Neural cell (in vitro differentiated cells): ENCODE measurements at regions not wholly inside any gene's neighbourhood (a gene's known extent, or its start where the extent isn't known, plus 50 kb on each side); places are given as distances from the start of the nearest gene placed in this dataset.
"Not testable (repeated sequence)": the region's sequence is repeated elsewhere in the genome, so short reads cannot be mapped to it uniquely, and the experiment has no call there.

ENCODE experiments used
- H2AFZ ChIP-seq: fragments of 200-600, 300-800 bp; sonication (generic), shearing (Covaris generic); 2 replicates; pipeline ENCODE4 v1.6.0; 2014; ENCODE audit warnings: low read depth, mild to moderate bottlenecking, antibody characterized with exemption, low read length, moderate library complexity
- H3F3A ChIP-seq: fragments of 200-600 bp; shearing (Covaris generic); 2 replicates; pipeline ENCODE4 v1.6.1; 2016; ENCODE audit warnings: mild to moderate bottlenecking, moderate library complexity, mixed read lengths, antibody characterized with exemption, low read length; ENCODE audit not compliant: insufficient read depth, poor library complexity, severe bottlenecking
- H3K27ac ChIP-seq: fragments of 200-600, 300-800 bp; sonication (generic), shearing (Covaris generic); 2 replicates; pipeline ENCODE4 v1.5.1; 2014; ENCODE audit warnings: mild to moderate bottlenecking, low read length, moderate library complexity
- H3K27me3 ChIP-seq: fragments of 300-800, 200-600 bp; sonication (generic), shearing (Covaris generic); 2 replicates; pipeline ENCODE4 v1.6.0; 2014; ENCODE audit warnings: mild to moderate bottlenecking, low read depth, low read length, moderate library complexity; ENCODE audit not compliant: insufficient read depth
- H3K36me3 ChIP-seq: fragments of 300-800, 200-600 bp; sonication (generic), shearing (Covaris generic); 2 replicates; pipeline ENCODE4 v1.5.1; 2014; ENCODE audit warnings: mild to moderate bottlenecking, antibody characterized with exemption, low read length, moderate library complexity; ENCODE audit not compliant: insufficient read depth
- H3K4me2 ChIP-seq: fragments of 300-800, 200-600 bp; sonication (generic), shearing (Covaris generic); 2 replicates; pipeline ENCODE4 v1.6.0; 2014; ENCODE audit warnings: mild to moderate bottlenecking, low read length
- H3K4me3 ChIP-seq: fragments of 300-800, 200-600 bp; sonication (generic), shearing (Covaris generic); 2 replicates; pipeline ENCODE4 v1.5.1; 2014; ENCODE audit warnings: mild to moderate bottlenecking, low read length, moderate library complexity
- H3K79me2 ChIP-seq: fragments of 200-600 bp; shearing (Covaris generic); replicated peaks from 2 replicates; pipeline ENCODE4 v1.6.0; 2014; ENCODE audit warnings: mild to moderate bottlenecking, low read length, moderate library complexity; ENCODE audit not compliant: insufficient read depth
- H3K9ac ChIP-seq: fragments of 300-800, 200-600 bp; sonication (generic), shearing (Covaris generic); 2 replicates; pipeline ENCODE4 v1.6.1; 2016; ENCODE audit warnings: mild to moderate bottlenecking, low read length, mixed read lengths
- H3K9me2 ChIP-seq: fragments of 200-600 bp; shearing (Covaris generic); 2 replicates; pipeline ENCODE4 v1.6.1; 2016; ENCODE audit warnings: mild to moderate bottlenecking, low read length, mixed read lengths; ENCODE audit not compliant: insufficient read depth
- H3K9me3 ChIP-seq: fragments of 200-600, 300-800 bp; sonication (generic), shearing (Covaris generic); 2 replicates; pipeline ENCODE4 v1.6.1; 2016; ENCODE audit warnings: mild to moderate bottlenecking, mixed run types, low read length, moderate library complexity, mixed read lengths
- H4K20me1 ChIP-seq: fragments of 200-600 bp; shearing (Covaris generic); 2 replicates; pipeline ENCODE4 v1.6.1; 2016; ENCODE audit warnings: mild to moderate bottlenecking, mixed run types; ENCODE audit not compliant: insufficient read depth
- CTCF ChIP-seq: fragments of 450-650 bp; IDR thresholded peaks from 2 replicates; pipeline ENCODE4 v1.5.1; 2014; ENCODE audit warnings: antibody characterized with exemption, mild to moderate bottlenecking, moderate library complexity; ENCODE audit not compliant: poor library complexity, severe bottlenecking
- EP300 ChIP-seq: fragments of 450-650 bp; conservative IDR thresholded peaks from 2 replicates; pipeline ENCODE4 v1.6.1; 2014; ENCODE audit warnings: antibody characterized with exemption, mild to moderate bottlenecking, moderate library complexity; ENCODE audit not compliant: poor library complexity, severe bottlenecking
- EZH2 ChIP-seq: fragments of 200-600, 300-800 bp; shearing (Covaris generic), sonication (generic); IDR thresholded peaks from 2 replicates; pipeline ENCODE4 v1.6.1; 2014; ENCODE audit warnings: antibody characterized with exemption, low read length, borderline replicate concordance, mild to moderate bottlenecking; ENCODE audit not compliant: insufficient read depth, poor library complexity, severe bottlenecking
- MXI1 ChIP-seq: fragments of 450-650 bp; conservative IDR thresholded peaks from 2 replicates; pipeline ENCODE4 v1.6.1; 2014; ENCODE audit warnings: antibody characterized with exemption, mild to moderate bottlenecking; ENCODE audit not compliant: poor library complexity, severe bottlenecking
- POLR2AphosphoS5 ChIP-seq: IDR thresholded peaks from 2 replicates; pipeline ENCODE4 v1.6.1; 2012
- RAD21 ChIP-seq: fragments of 450-650 bp; conservative IDR thresholded peaks from 2 replicates; pipeline ENCODE4 v1.6.1; 2014; ENCODE audit warnings: antibody characterized with exemption, mild to moderate bottlenecking, moderate library complexity
- SMC3 ChIP-seq: fragments of 450-650 bp; conservative IDR thresholded peaks from 2 replicates; pipeline ENCODE4 v1.6.1; 2014; ENCODE audit warnings: antibody characterized with exemption, mild to moderate bottlenecking, moderate library complexity; ENCODE audit not compliant: poor library complexity
- TAF1 ChIP-seq: IDR thresholded peaks from 2 replicates; pipeline ENCODE4 v1.6.1; 2012; ENCODE audit warnings: low read depth
- TF ChIP-seq, protein P1 (sequence below): IDR thresholded peaks from 2 replicates; pipeline ENCODE4 v1.6.1; 2012; ENCODE audit warnings: borderline replicate concordance

- no peaks in the 10 kb centered on the region for H3F3A ChIP-seq
- H3K4me2 ChIP-seq = no peak overlapping the region
- no peak overlapping the region for H2AFZ ChIP-seq
- H3K9me2 ChIP-seq = no peaks in the 10 kb centered on the region
- no peaks in the 10 kb centered on the region for H4K20me1 ChIP-seq
- H3K9ac ChIP-seq = no peak overlapping the region
- no peak overlapping the region for H3K4me3 ChIP-seq
- H3K9me3 ChIP-seq = no peaks in the 10 kb centered on the region
- H3K27me3 ChIP-seq = no peaks in the 10 kb centered on the region
- no peaks in the 10 kb centered on the region for H3K79me2 ChIP-seq
- no peak for TF ChIP-seq SMC3
- no peak for TF ChIP-seq TAF1
- TF ChIP-seq, protein P1, sequence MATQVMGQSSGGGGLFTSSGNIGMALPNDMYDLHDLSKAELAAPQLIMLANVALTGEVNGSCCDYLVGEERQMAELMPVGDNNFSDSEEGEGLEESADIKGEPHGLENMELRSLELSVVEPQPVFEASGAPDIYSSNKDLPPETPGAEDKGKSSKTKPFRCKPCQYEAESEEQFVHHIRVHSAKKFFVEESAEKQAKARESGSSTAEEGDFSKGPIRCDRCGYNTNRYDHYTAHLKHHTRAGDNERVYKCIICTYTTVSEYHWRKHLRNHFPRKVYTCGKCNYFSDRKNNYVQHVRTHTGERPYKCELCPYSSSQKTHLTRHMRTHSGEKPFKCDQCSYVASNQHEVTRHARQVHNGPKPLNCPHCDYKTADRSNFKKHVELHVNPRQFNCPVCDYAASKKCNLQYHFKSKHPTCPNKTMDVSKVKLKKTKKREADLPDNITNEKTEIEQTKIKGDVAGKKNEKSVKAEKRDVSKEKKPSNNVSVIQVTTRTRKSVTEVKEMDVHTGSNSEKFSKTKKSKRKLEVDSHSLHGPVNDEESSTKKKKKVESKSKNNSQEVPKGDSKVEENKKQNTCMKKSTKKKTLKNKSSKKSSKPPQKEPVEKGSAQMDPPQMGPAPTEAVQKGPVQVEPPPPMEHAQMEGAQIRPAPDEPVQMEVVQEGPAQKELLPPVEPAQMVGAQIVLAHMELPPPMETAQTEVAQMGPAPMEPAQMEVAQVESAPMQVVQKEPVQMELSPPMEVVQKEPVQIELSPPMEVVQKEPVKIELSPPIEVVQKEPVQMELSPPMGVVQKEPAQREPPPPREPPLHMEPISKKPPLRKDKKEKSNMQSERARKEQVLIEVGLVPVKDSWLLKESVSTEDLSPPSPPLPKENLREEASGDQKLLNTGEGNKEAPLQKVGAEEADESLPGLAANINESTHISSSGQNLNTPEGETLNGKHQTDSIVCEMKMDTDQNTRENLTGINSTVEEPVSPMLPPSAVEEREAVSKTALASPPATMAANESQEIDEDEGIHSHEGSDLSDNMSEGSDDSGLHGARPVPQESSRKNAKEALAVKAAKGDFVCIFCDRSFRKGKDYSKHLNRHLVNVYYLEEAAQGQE = no peak
- TF ChIP-seq EZH2 = no peak
- no peak for TF ChIP-seq MXI1
- no peak for TF ChIP-seq CTCF
- TF ChIP-seq POLR2AphosphoS5 = no peak
- no peak for TF ChIP-seq RAD21
- no peak for TF ChIP-seq EP300
- no peak overlapping the region for H3K27ac ChIP-seq
- no peaks in the 10 kb centered on the region for H3K36me3 ChIP-seq
Observed at GRCh38 chr12:74671421-74671820, 133.8 kb downstream of the ATXN7L3B start.

- not testable (repeated sequence) for H3K27me3 ChIP-seq, H3F3A ChIP-seq, H3K4me3 ChIP-seq, H3K9ac ChIP-seq, H3K79me2 ChIP-seq, H4K20me1 ChIP-seq, H3K36me3 ChIP-seq, H3K27ac ChIP-seq, H3K4me2 ChIP-seq, H2AFZ ChIP-seq, H3K9me2 ChIP-seq, H3K9me3 ChIP-seq
Observed at GRCh38 chr12:74676955-74677354, 139.3 kb downstream of the ATXN7L3B start.

GRCh38 chr12:74685385-74685784, 147.8 kb downstream of the ATXN7L3B start:
- no peaks in the 10 kb centered on the region for H3K9me3 ChIP-seq
- H3K9ac ChIP-seq = no peak overlapping the region
- no peak for TF ChIP-seq POLR2AphosphoS5
- TF ChIP-seq, protein P1 = no peak
- no peak for TF ChIP-seq EZH2
- TF ChIP-seq RAD21 = no peak
- TF ChIP-seq MXI1 = no peak
- no peak for TF ChIP-seq TAF1
- no peak for TF ChIP-seq SMC3
- no peak for TF ChIP-seq CTCF
- TF ChIP-seq EP300 = no peak
- H2AFZ ChIP-seq = no peak overlapping the region
- no peaks in the 10 kb centered on the region for H3K27me3 ChIP-seq
- H3K9me2 ChIP-seq = no peaks in the 10 kb centered on the region
- H4K20me1 ChIP-seq = no peaks in the 10 kb centered on the region
- H3K27ac ChIP-seq = no peak overlapping the region
- no peaks in the 10 kb centered on the region for H3K36me3 ChIP-seq
- H3K79me2 ChIP-seq = no peaks in the 10 kb centered on the region
- H3F3A ChIP-seq = no peaks in the 10 kb centered on the region
- H3K4me3 ChIP-seq = no peak overlapping the region
- H3K4me2 ChIP-seq = no peak overlapping the region
